NCI-H526 (cell line): ENCODE measurements at regions not wholly inside any gene's neighbourhood (a gene's known extent, or its start where the extent isn't known, plus 50 kb on each side); places are given as distances from the start of the nearest gene placed in this dataset.
A peak's percentile ranks its signal among the peaks of the same experiment; 100 is the strongest.
"Not testable (repeated sequence)": the region's sequence is repeated elsewhere in the genome, so short reads cannot be mapped to it uniquely, and the experiment has no call there.

ENCODE experiments used
- DNase-seq, 2 experiments: peaks; one replicate each; lab custom pipeline; 2025; lab: John Stamatoyannopoulos, UW

DNA sequence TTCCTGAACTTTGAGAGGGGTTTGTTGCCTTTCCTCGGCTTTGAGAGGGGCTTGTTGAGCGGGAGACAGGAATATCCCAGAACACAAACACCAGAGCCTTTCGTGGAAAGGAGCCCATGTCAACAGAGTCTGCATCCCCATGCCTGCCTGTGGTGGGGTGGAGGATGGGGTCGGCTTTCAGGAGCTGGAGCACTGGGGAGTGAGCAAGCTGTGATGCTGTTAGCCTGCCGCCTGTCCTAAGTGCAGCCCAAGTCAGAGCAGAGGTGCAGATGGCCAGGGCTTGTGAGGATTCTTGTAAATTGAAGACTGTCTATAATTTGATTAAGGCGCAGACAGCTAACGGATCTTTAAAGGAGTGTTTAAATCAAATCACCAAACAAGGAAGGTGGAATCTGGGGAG is 103.3 kb upstream of the ANK2 start:
- DNase-seq = no peak

DNA sequence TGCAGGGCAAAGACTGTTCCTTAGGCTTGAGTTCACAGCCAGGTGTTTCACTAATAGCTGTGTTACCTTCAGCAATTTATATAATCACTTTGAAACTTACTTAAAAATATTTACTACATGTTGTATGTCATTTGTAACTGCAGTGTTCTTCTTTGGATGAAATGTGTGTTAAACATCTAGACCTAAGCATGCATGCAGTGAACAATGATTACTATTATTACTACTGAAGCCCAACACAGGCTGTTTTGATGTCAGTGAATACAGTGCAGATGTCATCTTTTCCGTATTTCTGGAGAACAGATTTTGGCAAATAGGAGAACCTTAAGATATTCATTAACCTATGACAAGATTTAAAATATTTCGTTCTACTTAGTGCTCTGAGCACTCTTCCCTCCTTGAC is 101.8 kb upstream of the ANK2 start:
- DNase-seq = no peak

DNA sequence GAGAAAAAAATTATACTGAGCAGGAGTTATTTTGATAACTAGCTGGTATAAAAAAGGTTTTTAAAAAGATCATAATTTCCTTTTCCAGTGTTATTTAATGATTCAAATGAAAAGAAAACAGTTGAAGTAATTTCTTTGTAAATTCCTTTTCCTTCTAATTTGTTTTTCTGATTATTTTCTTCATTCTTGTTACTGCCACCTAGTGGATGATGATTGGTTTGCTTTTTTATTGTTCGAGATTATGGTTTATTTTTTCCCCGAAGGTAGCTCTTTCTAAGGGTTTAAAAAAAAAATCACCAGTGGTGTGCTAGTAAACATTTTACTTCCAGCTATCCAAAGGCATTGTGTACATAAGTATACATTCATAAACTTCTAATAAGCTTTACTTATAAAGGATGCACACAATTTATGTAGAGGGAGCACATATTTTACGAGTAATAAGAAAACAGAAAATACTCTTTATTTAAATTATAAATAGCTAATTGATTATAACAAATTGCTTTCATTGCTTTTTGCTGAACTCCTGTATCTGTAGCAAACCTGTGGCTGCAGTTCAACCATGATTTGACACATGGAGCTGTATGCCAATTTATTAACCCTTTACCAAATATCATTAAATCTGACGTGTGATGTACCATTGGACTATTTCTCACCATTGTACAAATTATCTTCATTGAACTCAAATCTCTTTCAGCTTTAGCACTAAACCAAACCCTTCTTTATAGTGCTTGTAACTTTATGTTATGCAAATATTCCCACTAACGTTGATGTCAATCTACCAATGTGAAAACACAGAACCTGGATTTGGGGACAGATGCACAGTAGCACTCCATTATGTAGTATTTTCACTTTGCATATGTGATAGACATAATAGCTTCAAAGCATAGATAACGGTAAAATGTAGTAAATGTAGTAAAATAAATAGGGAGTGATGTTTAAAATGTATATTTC is 97.8 kb upstream of the ANK2 start:
- peak in 1 of 2 experiments; percentile 9 for DNase-seq

DNA sequence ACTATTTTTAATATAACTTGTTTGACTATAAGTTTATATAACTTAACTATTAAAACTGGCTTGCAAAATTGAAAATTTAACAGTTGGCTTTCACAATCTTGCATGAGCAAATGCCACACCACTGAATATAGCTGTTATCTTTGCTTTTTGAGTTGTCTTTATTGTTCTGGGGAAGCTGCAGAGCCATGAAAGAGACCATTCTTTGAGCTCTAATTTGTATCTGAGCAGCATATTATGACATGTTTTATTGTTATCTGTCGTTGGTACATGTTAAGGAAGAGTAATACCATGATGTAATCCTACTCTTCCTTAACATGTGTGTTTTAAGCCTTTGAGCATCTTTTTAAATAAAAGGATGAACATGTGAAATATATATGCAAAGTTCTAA is 97.1 kb upstream of the ANK2 start:
- DNase-seq = peak in 1 of 2 experiments; percentile 4

DNA sequence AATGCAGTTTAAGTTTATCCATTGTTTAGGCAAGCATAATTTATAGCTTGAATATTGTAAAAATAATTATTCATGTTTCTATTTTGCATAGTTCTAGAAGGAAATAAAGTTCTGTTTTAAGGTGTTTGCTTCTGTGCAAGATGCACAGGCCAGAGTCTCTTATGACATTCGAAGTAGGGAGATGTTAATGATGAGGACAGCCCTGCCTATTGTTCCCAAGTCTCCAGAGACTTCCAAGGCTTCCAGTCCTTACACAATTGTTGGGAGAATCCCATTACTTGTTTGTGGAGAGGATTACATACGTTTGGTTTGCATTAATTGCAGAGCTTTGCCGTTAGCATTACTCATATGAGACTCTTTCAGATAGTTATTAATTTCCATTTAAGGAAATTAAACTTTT is 96.2 kb upstream of the ANK2 start:
- peak in 1 of 2 experiments; percentile 16 for DNase-seq

GRCh38 chr4:112954286-112954685 is 95.2 kb upstream of the ANK2 start:
- no peak for DNase-seq

GRCh38 chr4:112956484-112956896 is 93.0 kb upstream of the ANK2 start:
- no peak for DNase-seq

DNA sequence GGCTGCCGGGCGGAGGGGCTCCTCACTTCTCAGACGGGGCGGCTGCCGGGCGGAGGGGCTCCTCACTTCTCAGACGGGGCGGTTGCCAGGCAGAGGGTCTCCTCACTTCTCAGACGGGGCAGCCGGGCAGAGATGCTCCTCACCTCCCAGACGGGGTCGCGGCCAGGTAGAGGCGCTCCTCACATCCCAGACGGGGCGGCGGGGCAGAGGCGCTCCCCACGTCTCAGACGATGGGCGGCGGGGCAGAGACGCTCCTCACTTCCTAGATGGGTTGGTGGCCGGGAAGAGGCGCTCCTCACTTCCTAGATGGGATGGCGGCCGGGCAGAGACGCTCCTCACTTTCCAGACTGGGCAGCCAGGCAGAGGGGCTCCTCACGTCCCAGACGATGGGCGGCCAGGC is 91.7 kb upstream of the ANK2 start:
- DNase-seq = not testable (repeated sequence)

- DNase-seq = no peak
Observed at GRCh38 chr4:112966701-112967488, 82.6 kb upstream of the ANK2 start.

GRCh38 chr4:112968451-112969159 is 80.8 kb upstream of the ANK2 start:
- DNase-seq = no peak

DNA sequence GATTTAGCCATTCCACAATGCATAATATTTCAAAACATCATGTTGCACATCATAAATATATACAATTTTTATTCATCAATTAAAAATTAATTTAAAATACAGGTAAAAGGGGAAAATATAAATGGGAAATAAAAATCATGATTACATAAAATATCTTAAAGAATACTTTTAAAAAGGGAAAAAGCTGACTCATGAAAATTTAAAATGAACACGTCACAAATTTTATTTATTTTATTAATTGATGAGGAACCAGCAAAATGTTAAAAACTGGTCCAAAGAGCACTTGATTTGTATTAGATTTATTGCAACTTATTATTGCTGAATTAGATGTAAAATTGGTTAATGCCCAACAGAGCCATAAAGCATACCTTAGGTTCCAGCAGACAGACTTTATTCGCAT is 78.5 kb upstream of the ANK2 start:
- DNase-seq = no peak

- no peak for DNase-seq
Observed at GRCh38 chr4:112973750-112974251, 75.7 kb upstream of the ANK2 start.

DNA sequence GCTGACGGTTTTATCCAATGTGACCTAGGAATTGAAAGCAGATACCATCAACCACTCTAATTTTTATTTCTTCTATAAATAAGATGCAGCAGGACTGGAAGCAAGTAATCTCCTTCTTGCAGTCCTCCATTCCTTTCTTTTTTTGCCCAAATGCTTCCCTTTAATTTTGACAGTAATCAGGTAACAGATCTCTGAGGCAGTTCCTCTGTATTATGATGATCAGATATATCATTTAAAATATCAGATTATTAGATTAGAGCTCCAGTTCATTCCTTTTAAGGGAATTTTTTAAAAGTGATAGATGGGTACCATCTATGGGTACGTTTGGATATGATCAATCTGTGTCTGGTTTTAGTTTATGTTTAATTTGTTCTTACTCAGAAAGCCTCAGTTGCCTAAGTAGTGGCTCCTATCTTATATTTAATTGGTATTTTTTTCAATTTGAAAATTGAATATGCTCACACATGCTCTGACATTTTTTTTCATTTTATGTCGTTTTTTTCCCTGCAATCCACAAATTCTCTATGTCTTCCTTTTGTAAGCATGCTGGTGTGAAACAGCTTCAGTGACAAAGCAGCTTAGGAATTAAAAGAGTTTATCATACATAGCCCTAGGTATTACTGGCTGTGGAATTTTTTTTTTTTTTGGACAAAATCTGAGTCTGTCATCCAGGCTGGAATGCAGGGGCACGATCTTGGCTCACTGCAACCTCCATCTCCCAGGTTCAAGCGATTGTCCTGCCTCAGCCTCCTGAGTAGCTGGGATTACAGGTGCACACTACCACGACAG is 73.7 kb upstream of the ANK2 start:
- no peak for DNase-seq

GRCh38 chr4:112978691-112979472 is 70.6 kb upstream of the ANK2 start:
- no peak for DNase-seq

DNA sequence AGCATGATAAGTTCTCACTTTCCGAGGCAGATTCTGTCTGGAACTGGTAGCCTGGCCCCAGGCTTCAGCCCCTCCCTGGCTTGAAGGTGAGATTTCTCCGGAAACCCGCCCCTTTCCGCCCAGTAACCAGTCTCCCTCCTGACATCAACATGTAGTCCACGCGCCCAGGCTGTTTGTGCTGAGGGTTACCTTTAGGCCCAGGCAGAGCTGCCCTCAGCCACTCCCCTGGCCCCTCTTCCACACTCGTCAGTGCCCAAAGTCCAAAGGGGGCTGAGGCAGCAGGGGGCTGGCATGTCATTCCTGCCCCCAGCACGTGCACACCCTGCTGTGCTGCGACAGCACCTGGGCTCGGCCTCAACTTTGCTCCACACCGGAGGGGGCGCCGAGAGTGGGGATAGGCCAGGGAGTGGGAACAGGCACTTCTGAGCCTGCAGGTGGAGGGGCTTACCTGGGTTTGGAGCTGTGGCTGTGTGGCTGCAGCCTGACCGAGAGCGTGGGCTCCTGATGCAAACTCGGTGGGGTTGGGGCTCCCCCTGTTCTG is 69.5 kb upstream of the ANK2 start:
- DNase-seq = no peak

DNA sequence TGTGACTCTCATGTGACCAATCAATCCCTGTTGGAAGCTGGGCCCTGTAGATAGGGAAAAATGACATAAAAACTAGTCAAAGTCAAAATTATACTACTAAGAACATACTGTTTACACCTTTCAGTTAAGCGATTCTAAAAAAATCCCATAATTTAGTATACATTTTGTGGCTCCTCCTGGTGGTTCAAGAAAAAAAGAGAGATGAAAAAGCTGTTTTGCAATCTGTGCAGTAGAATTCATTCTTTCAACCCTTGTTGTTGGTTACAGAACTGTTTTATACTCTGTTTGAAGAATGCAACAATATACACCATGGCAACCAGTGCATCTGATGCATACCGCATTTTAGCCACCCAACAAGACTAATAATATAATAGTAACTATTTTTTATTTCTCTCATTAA is 66.8 kb upstream of the ANK2 start:
- DNase-seq = no peak

DNA sequence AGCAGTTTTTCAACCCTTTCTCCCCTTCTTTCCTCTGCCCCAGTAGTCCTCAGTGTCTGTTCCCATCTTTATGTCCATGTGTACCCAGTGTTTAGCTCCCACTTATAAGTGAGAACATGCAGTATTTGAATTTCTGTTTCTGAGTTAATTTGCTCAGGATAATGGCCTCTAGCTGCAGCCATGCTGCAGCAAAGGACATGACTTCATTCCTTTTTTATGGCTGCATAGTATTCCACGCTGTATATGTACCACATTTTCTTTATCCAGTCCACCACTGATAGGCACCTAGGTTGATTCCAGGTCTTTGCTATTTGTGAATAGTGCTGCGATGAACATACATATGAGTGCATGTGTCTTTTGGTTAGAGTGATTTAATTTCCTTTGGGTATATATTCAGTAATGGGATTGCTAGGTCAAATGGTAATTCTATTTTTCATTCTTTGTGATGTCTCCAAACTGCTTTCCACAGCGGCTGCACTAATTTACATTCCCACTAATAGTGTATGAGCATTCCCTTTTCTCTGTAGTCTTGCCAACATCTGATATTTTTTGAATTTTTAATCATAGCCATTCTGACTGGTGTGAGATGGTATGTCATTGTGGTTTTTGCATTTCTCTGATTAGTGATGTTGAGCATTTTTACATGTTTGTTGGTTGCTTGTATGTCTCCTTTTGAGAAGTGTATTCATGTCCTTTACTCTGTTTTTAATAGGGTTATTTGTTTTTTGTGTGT is 54.6 kb upstream of the ANK2 start:
- no peak for DNase-seq
